HG03064 (cell line): ENCODE measurements at regions not wholly inside any gene's neighbourhood (a gene's known extent, or its start where the extent isn't known, plus 50 kb on each side); places are given as distances from the start of the nearest gene placed in this dataset.
"Not testable (repeated sequence)": the region's sequence is repeated elsewhere in the genome, so short reads cannot be mapped to it uniquely, and the experiment has no call there.

ENCODE experiments used
- ATAC-seq: cut with Tn5 transposase; IDR thresholded peaks from one replicate; pipeline ENCODE4 v1.9.1; 2021; ENCODE audit warnings: low read depth; ENCODE audit not compliant: unreplicated experiment

GRCh38 chr2:88903749-88904353, 212.4 kb downstream of the RPIA start:
- no peak for ATAC-seq

- ATAC-seq: no peak
Measured at GRCh38 chr2:88913280-88913679, 221.8 kb downstream of the RPIA start.

- ATAC-seq: no peak
Measured at GRCh38 chr2:88919087-88919738, 227.7 kb downstream of the RPIA start.

- not testable (repeated sequence) for ATAC-seq
Measured at GRCh38 chr2:88920399-88920798, 228.9 kb downstream of the RPIA start.

GRCh38 chr2:88924533-88924932, 233.1 kb downstream of the RPIA start:
- ATAC-seq: no peak

- ATAC-seq: no peak
Measured at GRCh38 chr2:88925770-88926462, 234.4 kb downstream of the RPIA start.

- ATAC-seq: no peak
Measured at GRCh38 chr2:88927128-88927527, 235.7 kb downstream of the RPIA start.

GRCh38 chr2:88930659-88931058, 239.2 kb downstream of the RPIA start:
- no peak for ATAC-seq

- no peak for ATAC-seq
Measured at GRCh38 chr2:88932686-88933085, 241.2 kb downstream of the RPIA start.

- ATAC-seq: no peak
Measured at GRCh38 chr2:88933091-88933490, 241.6 kb downstream of the RPIA start.

GRCh38 chr2:88933980-88934379, 242.5 kb downstream of the RPIA start:
- ATAC-seq: no peak

GRCh38 chr2:88941178-88941577, 249.7 kb downstream of the RPIA start:
- not testable (repeated sequence) for ATAC-seq

GRCh38 chr2:88942798-88943197, 251.3 kb downstream of the RPIA start:
- ATAC-seq: no peak

- no peak for ATAC-seq
Measured at GRCh38 chr2:88949336-88949735, 257.9 kb downstream of the RPIA start.

GRCh38 chr2:88950010-88950409, 258.5 kb downstream of the RPIA start:
- no peak for ATAC-seq

GRCh38 chr2:88955607-88956006, 264.1 kb downstream of the RPIA start:
- no peak for ATAC-seq

- no peak for ATAC-seq
Measured at GRCh38 chr2:88959480-88960204, 268.2 kb downstream of the RPIA start.

- ATAC-seq: not testable (repeated sequence)
Measured at GRCh38 chr2:88961323-88961722, 269.9 kb downstream of the RPIA start.

- ATAC-seq: no peak
Measured at GRCh38 chr2:88967844-88968243, 276.4 kb downstream of the RPIA start.

GRCh38 chr2:88978011-88978410, 286.5 kb downstream of the RPIA start:
- ATAC-seq: not testable (repeated sequence)

GRCh38 chr2:88978446-88978845, 287.0 kb downstream of the RPIA start:
- ATAC-seq: not testable (repeated sequence)
